ENCODE measurements at regions not wholly inside any gene's neighbourhood (a gene's known extent, or its start where the extent isn't known, plus 50 kb on each side); places are given as distances from the start of the nearest gene placed in this dataset.

DNA sequence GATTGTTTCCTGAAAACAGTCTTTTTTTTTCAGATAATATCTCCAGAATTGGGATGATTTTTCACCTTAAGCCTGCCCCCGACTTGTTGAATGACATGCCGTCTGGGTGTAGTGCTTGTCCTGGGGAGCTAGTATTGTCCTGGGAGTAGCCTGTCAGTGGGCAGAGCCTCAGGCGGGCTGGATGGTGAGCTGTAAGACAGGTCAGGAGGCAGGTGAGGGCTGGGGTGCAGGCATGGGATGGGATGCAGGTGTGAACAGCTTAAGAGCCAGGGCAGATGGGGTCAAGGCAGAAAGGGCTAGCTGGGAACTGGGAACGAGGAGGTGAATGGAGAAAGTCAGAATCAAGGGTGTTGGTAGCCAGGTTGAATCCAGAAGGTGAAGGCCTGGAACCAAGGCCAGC is 200.2 kb downstream of the CSNK2A3 start:
- H3K27ac Mint-ChIP-seq, result no peak overlapping the region
- no peak for ATAC-seq
- H3K9me3 Mint-ChIP-seq, result no peaks in the 10 kb centered on the region
- no peaks in the 10 kb centered on the region for H3K36me3 Mint-ChIP-seq (ENCODE audit: low read depth)
- no peak for TF ChIP-seq CTCF (IDR thresholded peaks at IDR 0.05)
- no peaks in the 10 kb centered on the region for H3K27me3 Mint-ChIP-seq
- peaks cover 41% of the 10 kb centered on the region for H3K4me1 Mint-ChIP-seq (ENCODE audit: low read depth)
- ChIA-PET POLR2A (no interaction called here), CTCF (no interaction called here)
- DNase-seq, result no peak
- intact Hi-C loops (cut with micrococcal nuclease), result no loop called here
- no peak overlapping the region for H3K4me3 Mint-ChIP-seq

DNA sequence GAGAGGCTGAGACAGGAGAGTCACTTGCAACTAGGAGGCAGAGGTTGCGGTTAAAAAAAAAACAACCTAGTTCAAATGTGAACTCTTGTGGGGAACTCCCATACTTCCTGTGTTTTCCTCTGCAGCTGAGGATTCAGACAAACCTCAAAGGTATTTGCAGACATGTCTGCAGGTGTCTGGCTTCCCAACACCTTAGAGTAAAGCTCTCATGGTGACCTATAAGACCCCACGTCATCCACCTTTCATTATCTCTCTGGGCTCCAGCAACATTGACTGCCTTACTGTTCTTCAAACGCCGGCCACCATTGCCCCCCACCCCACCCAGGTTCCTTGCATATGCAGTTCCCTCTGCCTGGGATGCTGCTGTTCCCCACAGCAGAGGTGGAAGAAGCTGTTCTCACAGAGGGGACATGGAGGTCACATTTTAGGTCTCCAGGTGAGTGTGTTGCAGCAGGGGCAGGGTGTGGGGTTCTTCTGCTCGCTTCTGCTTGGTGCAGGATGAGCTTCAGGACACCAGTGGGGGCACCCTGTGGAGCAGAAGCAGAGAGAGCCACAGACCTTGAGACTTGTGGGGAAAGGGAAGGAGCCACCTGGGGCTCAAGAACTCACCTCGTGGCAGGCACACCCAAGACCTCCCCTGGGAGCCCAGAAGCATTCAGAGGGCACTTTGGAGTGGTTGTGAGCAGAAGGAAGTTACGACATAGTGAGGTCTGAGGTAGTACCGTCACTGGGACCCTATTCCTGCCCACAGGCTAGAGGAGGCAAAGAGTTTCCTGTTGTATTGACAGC is 203.2 kb downstream of the CSNK2A3 start:
- no peaks in the 10 kb centered on the region for H3K27me3 Mint-ChIP-seq
- ChIA-PET CTCF (interaction anchor here (1.2 to 2.0 kb wide), 5 partner anchors 8 to 122 kb away, joined by 3 to 7 read pairs (median 4); no protein-coding TSS in a partner anchor), POLR2A (interaction anchor here (0.6 kb wide), 1 partner anchor 37 kb away, joined by 3 read pairs; no protein-coding TSS in a partner anchor)
- peaks cover 5% of the 10 kb centered on the region for H3K9me3 Mint-ChIP-seq
- ATAC-seq, result peak; percentile 69
- intact Hi-C loops (cut with micrococcal nuclease), result no loop called here
- H3K4me1 Mint-ChIP-seq (ENCODE audit: low read depth), result peaks cover 31% of the 10 kb centered on the region
- H3K4me3 Mint-ChIP-seq, result peak overlapping the region; percentile 57
- H3K36me3 Mint-ChIP-seq (ENCODE audit: low read depth), result no peaks in the 10 kb centered on the region
- peak; percentile 42 for DNase-seq
- TF ChIP-seq CTCF (IDR thresholded peaks at IDR 0.05), result no peak
- H3K27ac Mint-ChIP-seq, result peak overlapping the region; percentile 40

DNA sequence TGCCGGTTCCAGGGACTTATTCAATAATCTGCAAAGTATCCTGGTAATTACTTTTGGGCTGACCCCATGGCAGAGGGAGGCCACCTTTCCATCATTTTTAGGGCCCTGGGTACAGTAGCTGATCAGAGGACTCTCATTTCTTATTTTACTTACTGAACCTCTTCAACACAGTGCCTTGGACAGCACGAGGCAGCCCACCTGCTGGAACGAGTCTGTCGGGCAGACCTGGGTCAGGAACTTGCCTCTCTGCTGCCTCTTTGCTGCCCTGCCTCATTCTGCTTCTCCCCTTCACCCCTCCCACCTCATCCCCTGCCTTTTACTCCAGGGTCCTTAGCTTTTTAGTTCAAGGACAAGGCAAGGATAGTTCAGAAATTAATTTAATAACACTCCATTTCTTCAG is 204.5 kb downstream of the CSNK2A3 start:
- intact Hi-C loops (cut with micrococcal nuclease), result no loop called here
- CTCF ChIA-PET, result interaction anchor here (1.2 to 2.0 kb wide), 6 partner anchors 8 to 118 kb away, joined by 3 to 7 read pairs (median 4); no protein-coding TSS in a partner anchor
- no peak overlapping the region for H3K27ac Mint-ChIP-seq
- no peaks in the 10 kb centered on the region for H3K27me3 Mint-ChIP-seq
- peaks cover 5% of the 10 kb centered on the region for H3K9me3 Mint-ChIP-seq
- no peak for ATAC-seq
- no peak for TF ChIP-seq CTCF (IDR thresholded peaks at IDR 0.05)
- no peak overlapping the region for H3K4me3 Mint-ChIP-seq
- POLR2A ChIA-PET, result no interaction called here
- no peak for DNase-seq
- H3K4me1 Mint-ChIP-seq (ENCODE audit: low read depth), result peaks cover 29% of the 10 kb centered on the region
- H3K36me3 Mint-ChIP-seq (ENCODE audit: low read depth), result no peaks in the 10 kb centered on the region

DNA sequence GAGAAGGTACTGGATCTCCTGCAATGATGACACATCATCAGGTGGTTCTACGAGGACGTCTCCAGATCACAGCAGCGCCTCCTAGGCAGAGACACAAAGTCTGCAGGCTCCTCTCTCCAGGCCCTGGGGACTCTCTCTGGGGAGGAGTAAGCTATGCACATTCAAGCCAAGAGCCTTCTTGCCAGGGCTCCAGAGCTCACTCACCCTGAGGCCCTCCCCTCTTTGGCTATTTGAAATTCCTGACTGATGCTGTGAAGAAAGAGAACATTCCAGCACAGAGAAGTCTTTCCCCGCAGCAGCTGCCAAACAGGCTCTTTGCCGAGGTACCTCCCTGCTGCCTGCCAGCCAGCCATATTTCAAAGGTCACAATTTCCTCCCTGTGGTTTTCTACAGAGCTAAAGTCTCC is 204.9 kb downstream of the CSNK2A3 start:
- peak; percentile 65 for ATAC-seq
- POLR2A ChIA-PET, result no interaction called here
- H3K27me3 Mint-ChIP-seq, result no peaks in the 10 kb centered on the region

More for the DNA sequence above, 204.9 kb downstream of the CSNK2A3 start:
- no peak for TF ChIP-seq CTCF (IDR thresholded peaks at IDR 0.05)
- H3K4me3 Mint-ChIP-seq, result no peak overlapping the region
- peaks cover 5% of the 10 kb centered on the region for H3K9me3 Mint-ChIP-seq
- peak; percentile 32 for DNase-seq
- no peaks in the 10 kb centered on the region for H3K36me3 Mint-ChIP-seq (ENCODE audit: low read depth)
- H3K4me1 Mint-ChIP-seq (ENCODE audit: low read depth), result peaks cover 29% of the 10 kb centered on the region
- H3K27ac Mint-ChIP-seq, result no peak overlapping the region
- intact Hi-C loops (cut with micrococcal nuclease), result no loop called here
- CTCF ChIA-PET, result interaction anchor here (1.2 to 2.0 kb wide), 7 partner anchors 8 to 119 kb away, joined by 3 to 7 read pairs (median 4); no protein-coding TSS in a partner anchor

Measured in activated CD8-positive, alpha-beta T cell treated with anti-CD3 and anti-CD28 coated beads for 36 hours (primary cell).